SK-N-SH (cell line): ENCODE measurements at regions not wholly inside any gene's neighbourhood (a gene's known extent, or its start where the extent isn't known, plus 50 kb on each side); places are given as distances from the start of the nearest gene placed in this dataset.

Experiments used
- CTCF ChIA-PET: fragments of 300-600, 350-600 bp; formaldehyde crosslinking; extraction: SDS; loops from one replicate; lab custom pipeline; 2021; lab: Yijun Ruan, JAX
- POLR2A ChIA-PET: fragments of 350-600 bp; sonication (Branson Sonifier 250); formaldehyde crosslinking; extraction: SDS; loops from one replicate; lab custom pipeline; 2020; ENCODE audit warnings: antibody characterized with exemption, inconsistent platforms; lab: Yijun Ruan, JAX
- DNase-seq: peaks from one replicate; pipeline ENCODE4 v3.0.0; 2012
- H2AFZ ChIP-seq: fragments of 200-600 bp; sonication (generic); 2 replicates; pipeline ENCODE4 v1.8.1; 2016; ENCODE audit warnings: antibody characterized with exemption, mild to moderate bottlenecking, low read depth
- H3F3A ChIP-seq: fragments of 200-600 bp; sonication (generic); replicated peaks from 2 replicates; pipeline ENCODE3; 2016; ENCODE audit warnings: antibody characterized with exemption, mild to moderate bottlenecking; ENCODE audit not compliant: insufficient read depth
- H3K27ac ChIP-seq, 2 experiments: fragments of 200-500 bp in 1 of 2; fragments of 200-600 bp in 1 of 2; sonication (Bioruptor generic) in 1 of 2; sonication (generic), shearing (Covaris generic) in 1 of 2; 2 replicates each; pipeline versions ENCODE4 v1.5.1 to v1.6.1; 2014 to 2016; ENCODE audit warnings: low read depth in 2 of 2, inconsistent platforms in 1 of 2, low read length in 1 of 2, mild to moderate bottlenecking in 1 of 2, mixed read lengths in 1 of 2
- H3K27me3 ChIP-seq: fragments of 200-600 bp; sonication (generic), shearing (Covaris generic); 2 replicates; pipeline ENCODE4 v1.6.1; 2016; ENCODE audit warnings: mixed run types; ENCODE audit not compliant: insufficient read depth
- H3K36me3 ChIP-seq, 2 experiments: fragments of 200-500 bp in 1 of 2; fragments of 200-600 bp in 1 of 2; sonication (Bioruptor generic) in 1 of 2; sonication (generic) in 1 of 2; replicated peaks in 1 of 2; 2 replicates each; pipeline versions ENCODE3 to v1.5.1; 2014 to 2016; ENCODE audit warnings: low read length in 1 of 2, mild to moderate bottlenecking in 1 of 2; ENCODE audit not compliant: insufficient read depth in 2 of 2, control insufficient read depth in 1 of 2
- H3K4me1 ChIP-seq, 2 experiments: fragments of 200-500 bp in 1 of 2; fragments of 200-600 bp in 1 of 2; sonication (Bioruptor generic) in 1 of 2; sonication (generic), shearing (Covaris generic) in 1 of 2; 2 replicates each; pipeline versions ENCODE4 v1.5.1 to v1.6.1; 2014 to 2016; ENCODE audit warnings: low read depth in 1 of 2, low read length in 1 of 2, mixed run types in 1 of 2; ENCODE audit not compliant: insufficient read depth in 2 of 2, control insufficient read depth in 1 of 2
- H3K4me2 ChIP-seq: fragments of 200-600 bp; sonication (generic), shearing (Covaris generic); 2 replicates; pipeline ENCODE4 v1.6.1; 2017; ENCODE audit warnings: mixed run types
- H3K4me3 ChIP-seq, 2 experiments: fragments of 200-500 bp in 1 of 2; fragments of 200-600 bp in 1 of 2; sonication (Bioruptor generic) in 1 of 2; sonication (generic), shearing (Covaris generic) in 1 of 2; 2 replicates each; pipeline versions ENCODE4 v1.5.1 to v1.8.1; 2014 to 2016; ENCODE audit warnings: low read depth in 2 of 2, inconsistent platforms in 1 of 2, low read length in 1 of 2, mild to moderate bottlenecking in 1 of 2, mixed read lengths in 1 of 2, moderate library complexity in 1 of 2
- H3K79me2 ChIP-seq: fragments of 200-600 bp; sonication (generic); 2 replicates; pipeline ENCODE4 v1.8.1; 2017; ENCODE audit warnings: mild to moderate bottlenecking; ENCODE audit not compliant: insufficient read depth
- H3K9ac ChIP-seq: fragments of 200-600 bp; sonication (generic); 2 replicates; pipeline ENCODE4 v1.6.1; 2017; ENCODE audit warnings: mixed run types
- H3K9me2 ChIP-seq: fragments of 200-600 bp; sonication (generic); 2 replicates; pipeline ENCODE4 v1.6.1; 2017; ENCODE audit warnings: mixed run types
- H3K9me3 ChIP-seq: fragments of 200-600 bp; sonication (generic); 2 replicates; pipeline ENCODE4 v1.6.1; 2017; ENCODE audit warnings: mixed run types, mild to moderate bottlenecking, moderate library complexity
- H4K20me1 ChIP-seq: fragments of 200-600 bp; sonication (generic); 2 replicates; pipeline ENCODE4 v1.6.1; 2017; ENCODE audit warnings: mild to moderate bottlenecking, mixed run types; ENCODE audit not compliant: insufficient read depth
- CTCF ChIP-seq: fragments of 200-600 bp; sonication (generic); IDR thresholded peaks from 2 replicates; pipeline ENCODE4 v1.6.1; 2017; ENCODE audit warnings: antibody characterized with exemption, mild to moderate bottlenecking, moderate library complexity
- ELF1 ChIP-seq: IDR thresholded peaks from 2 replicates; pipeline ENCODE4 v1.4.0; 2012
- JUND ChIP-seq: IDR thresholded peaks from 2 replicates; pipeline ENCODE4 v1.4.0; 2012
- MAX ChIP-seq: IDR thresholded peaks from 2 replicates; pipeline ENCODE4 v1.4.0; 2012; ENCODE audit warnings: low read depth
- MEF2A ChIP-seq: IDR thresholded peaks from 2 replicates; pipeline ENCODE4 v1.4.0; 2012; ENCODE audit warnings: low read depth, borderline replicate concordance
- NFIC ChIP-seq: IDR thresholded peaks from 2 replicates; pipeline ENCODE4 v1.4.0; 2012; ENCODE audit warnings: borderline replicate concordance
- NRF1 ChIP-seq: IDR thresholded peaks from 2 replicates; pipeline ENCODE4 v1.6.1; 2012; ENCODE audit warnings: low read depth, mild to moderate bottlenecking, low read length
- PBX3 ChIP-seq: IDR thresholded peaks from 2 replicates; pipeline ENCODE4; 2012
- RAD21 ChIP-seq: IDR thresholded peaks from 2 replicates; pipeline ENCODE4 v1.6.1; 2012; ENCODE audit warnings: mild to moderate bottlenecking, low read length
- RFX5 ChIP-seq: IDR thresholded peaks from 2 replicates; pipeline ENCODE4 v1.6.1; 2012; ENCODE audit warnings: mild to moderate bottlenecking, improper control_type of control experiment, low read length
- SIN3A ChIP-seq: IDR thresholded peaks from 2 replicates; pipeline ENCODE4 v1.6.1; 2012; ENCODE audit warnings: low read depth, mild to moderate bottlenecking, low read length, moderate library complexity, borderline replicate concordance
- SMC3 ChIP-seq: IDR thresholded peaks from 2 replicates; pipeline ENCODE4 v1.6.1; 2012; ENCODE audit warnings: low read depth, low read length, improper control_type of control experiment
- TAF1 ChIP-seq: IDR thresholded peaks from 2 replicates; pipeline ENCODE4 v1.6.1; 2012; ENCODE audit warnings: low read depth, mild to moderate bottlenecking, low read length, moderate library complexity, borderline replicate concordance
- TEAD4 ChIP-seq: IDR thresholded peaks from 2 replicates; pipeline ENCODE4 v1.4.0; 2012; ENCODE audit warnings: mild to moderate bottlenecking, borderline replicate concordance; ENCODE audit not compliant: insufficient read depth
- WGBS: methylation state at CpG from one replicate; pipeline ENCODE4 v1.1.6; 2017; ENCODE audit warnings: low lambda C conversion rate; 5-methylcytosine and 5-hydroxymethylcytosine counted together

GRCh38 chr20:58596750-58597248 lies 54.3 kb upstream of the STX16 start:
- H3K36me3 ChIP-seq: no peaks in the 10 kb centered on the region
- H3K27ac ChIP-seq: no peak overlapping the region
- no peak overlapping the region for H2AFZ ChIP-seq
- no peaks in the 10 kb centered on the region for H3K9me3 ChIP-seq
- H3K4me2 ChIP-seq: no peak overlapping the region
- no peak for DNase-seq
- no peaks in the 10 kb centered on the region for H3K9me2 ChIP-seq
- peaks cover 3 to 8% of the 10 kb centered on the region in 2 experiments; a peak in 1 of 4 replicates for H3K4me1 ChIP-seq
- POLR2A ChIA-PET: no interaction called here
- H3K27me3 ChIP-seq: no peaks in the 10 kb centered on the region
- TF ChIP-seq NFIC (no peak), NRF1 (no peak), RAD21 (no peak), JUND (no peak)
- no peak overlapping the region for H3K4me3 ChIP-seq
- WGBS: 87% methylated on average over 14 of the region's 16 CpGs
- no peaks in the 10 kb centered on the region for H3K79me2 ChIP-seq
- no peaks in the 10 kb centered on the region for H3F3A ChIP-seq
- CTCF ChIA-PET: interaction anchor here (1.0 kb wide), 1 partner anchor 148 kb away, joined by 3 read pairs; no protein-coding TSS in a partner anchor
- H4K20me1 ChIP-seq: no peaks in the 10 kb centered on the region
- H3K9ac ChIP-seq: no peak overlapping the region

- POLR2A ChIA-PET: no interaction called here
- no peak overlapping the region for H3K27ac ChIP-seq
- H3K27me3 ChIP-seq: no peaks in the 10 kb centered on the region
- WGBS: 71% methylated on average over 6 of the region's 6 CpGs
- no peaks in the 10 kb centered on the region for H3F3A ChIP-seq
- H3K9ac ChIP-seq: no peak overlapping the region
- no peak overlapping the region for H3K4me3 ChIP-seq
- no peaks in the 10 kb centered on the region for H3K79me2 ChIP-seq
- H4K20me1 ChIP-seq: no peaks in the 10 kb centered on the region
- peaks cover 3 to 8% of the 10 kb centered on the region in 2 experiments; a peak in 1 of 4 replicates for H3K4me1 ChIP-seq
- no peaks in the 10 kb centered on the region for H3K36me3 ChIP-seq
- H3K9me2 ChIP-seq: no peaks in the 10 kb centered on the region
- H3K9me3 ChIP-seq: no peaks in the 10 kb centered on the region
- H3K4me2 ChIP-seq: no peak overlapping the region
- TF ChIP-seq MEF2A: no peak
- TF ChIP-seq SIN3A: no peak
- no peak for TF ChIP-seq RFX5
- TF ChIP-seq SMC3: no peak
- TF ChIP-seq ELF1: no peak
- no peak for TF ChIP-seq CTCF
- TF ChIP-seq TAF1: no peak
- no peak for TF ChIP-seq TEAD4
- DNase-seq: no peak
- H2AFZ ChIP-seq: no peak overlapping the region
- CTCF ChIA-PET: no interaction called here
These were observed 54.8 kb upstream of the STX16 start for GRCh38 chr20:58596244-58596643.

- no peak overlapping the region for H2AFZ ChIP-seq
- POLR2A ChIA-PET: no interaction called here
- H3K4me1 ChIP-seq: peaks cover 3 to 8% of the 10 kb centered on the region in 2 experiments; a peak in 1 of 4 replicates
- H3K4me3 ChIP-seq: no peak overlapping the region
- H4K20me1 ChIP-seq: no peaks in the 10 kb centered on the region
- H3K9me2 ChIP-seq: no peaks in the 10 kb centered on the region
- CTCF ChIA-PET: no interaction called here
- no peak for TF ChIP-seq PBX3
- no peak for TF ChIP-seq MAX
- TF ChIP-seq, all 33 proteins: peak for 0
- Histone ChIP-seq H3K36me3 (no peaks in the 10 kb centered on the region), H3F3A (no peaks in the 10 kb centered on the region), H3K27me3 (no peaks in the 10 kb centered on the region), H3K9ac (no peak overlapping the region), H3K27ac (no peak overlapping the region), H3K4me2 (no peak overlapping the region), H3K9me3 (no peaks in the 10 kb centered on the region), H3K79me2 (no peaks in the 10 kb centered on the region)
- DNase-seq: no peak
- WGBS: 83% methylated on average over 3 of the region's 3 CpGs
These were observed 55.9 kb upstream of the STX16 start for GRCh38 chr20:58595167-58595566.
